SK-N-MC (cell line): ENCODE measurements at regions not wholly inside any gene's neighbourhood (a gene's known extent, or its start where the extent isn't known, plus 50 kb on each side); places are given as distances from the start of the nearest gene placed in this dataset.
"Not testable (repeated sequence)": the region's sequence is repeated elsewhere in the genome, so short reads cannot be mapped to it uniquely, and the experiment has no call there.

Experiments used
- DNase-seq: peaks from one replicate; pipeline ENCODE4 v3.0.0-alpha.2; 2011; ENCODE audit warnings: low read depth, low spot score
- H3K27ac ChIP-seq: fragments of 200-600 bp; sonication (generic); 2 replicates; pipeline ENCODE4 v1.5.1; 2016; ENCODE audit warnings: mixed run types
- H3K36me3 ChIP-seq: fragments of 200-600 bp; sonication (generic); 2 replicates; pipeline ENCODE4 v1.6.1; 2017; ENCODE audit warnings: antibody characterized with exemption, low read length, mixed read lengths; ENCODE audit not compliant: insufficient read depth
- H3K4me3 ChIP-seq: fragments of 200-600 bp; sonication (generic); 2 replicates; pipeline ENCODE4 v1.5.1; 2016
- H3K9ac ChIP-seq: fragments of 200-600 bp; sonication (generic); 2 replicates; pipeline ENCODE4 v1.8.0; 2017; ENCODE audit warnings: mixed run types, mixed read lengths; ENCODE audit not compliant: insufficient read length
- H3K9me3 ChIP-seq: fragments of 200-600 bp; sonication (generic); 2 replicates; pipeline ENCODE4 v1.6.1; 2017; ENCODE audit warnings: low read depth, mild to moderate bottlenecking, antibody characterized with exemption, low read length, moderate library complexity, mixed read lengths
- EZH2 ChIP-seq: fragments of 200-600 bp; sonication (generic); IDR thresholded peaks from one replicate; pipeline ENCODE4 v1.6.1; 2017; ENCODE audit warnings: antibody characterized with exemption
- FOXP2 ChIP-seq: optimal IDR thresholded peaks from 2 replicates; pipeline ENCODE3; 2011; ENCODE audit warnings: mild to moderate bottlenecking, moderate library complexity; ENCODE audit not compliant: insufficient read depth; ENCODE audit errors: extremely low read length, control extremely low read depth
- POLR2AphosphoS5 ChIP-seq: IDR thresholded peaks from 2 replicates; pipeline ENCODE4 v1.6.1; 2012; ENCODE audit warnings: mild to moderate bottlenecking, low read depth, low read length, borderline replicate concordance

GRCh38 chr19:31531326-31531725 lies 182.1 kb upstream of the TSHZ3 start:
- Histone ChIP-seq H3K4me3 (no peak overlapping the region), H3K9me3 (peaks cover under 1% of the 10 kb centered on the region; the same call in 1 of the 2 replicates), H3K27ac (no peak overlapping the region), H3K36me3 (no peaks in the 10 kb centered on the region), H3K9ac (no peak overlapping the region)
- TF ChIP-seq FOXP2 (no peak), EZH2 (no peak), POLR2AphosphoS5 (no peak)
- no peak for DNase-seq

DNA sequence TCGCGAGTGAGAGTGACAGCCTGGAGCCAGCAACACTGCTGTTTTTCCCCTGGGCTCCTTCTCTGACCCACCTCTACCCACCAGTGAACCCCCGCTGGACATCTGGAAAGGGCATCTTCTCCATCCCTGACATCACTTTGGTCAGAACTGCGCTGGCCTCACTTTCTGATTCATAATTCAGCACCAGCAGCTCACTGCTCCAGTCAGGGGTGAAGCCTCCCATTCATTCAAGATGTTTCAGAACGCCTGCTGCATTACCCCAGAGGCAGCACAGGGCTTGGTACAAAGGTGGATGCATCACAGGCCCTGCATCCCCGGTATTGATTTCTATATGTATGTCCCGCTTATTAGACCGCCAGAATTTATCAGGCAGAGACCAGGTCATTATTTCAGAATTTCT lies 182.8 kb upstream of the TSHZ3 start:
- Histone ChIP-seq H3K4me3 (no peak overlapping the region), H3K9ac (no peak overlapping the region), H3K36me3 (no peaks in the 10 kb centered on the region), H3K9me3 (no peaks in the 10 kb centered on the region), H3K27ac (no peak overlapping the region)
- no peak for DNase-seq
- TF ChIP-seq FOXP2 (no peak), POLR2AphosphoS5 (no peak), EZH2 (no peak)

DNA sequence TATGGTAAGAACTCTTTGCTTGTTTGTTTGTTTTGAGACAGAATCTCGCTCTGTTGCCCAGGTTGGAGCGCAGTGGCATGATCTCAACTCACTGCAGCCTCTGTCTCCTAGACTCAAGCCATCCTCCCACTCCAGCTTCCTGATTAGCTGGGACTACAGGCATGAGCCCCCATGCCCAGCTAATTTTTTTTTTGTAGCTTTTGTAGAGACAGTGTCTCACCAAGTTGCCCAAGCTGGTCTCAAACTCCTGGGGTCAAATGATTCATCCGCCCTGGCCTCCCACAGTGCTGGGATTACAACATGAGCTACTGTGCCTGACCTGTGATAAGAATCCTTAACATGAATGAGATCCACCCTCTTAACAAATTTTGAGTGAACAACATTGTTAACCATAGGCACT lies 183.9 kb upstream of the TSHZ3 start:
- no peak overlapping the region for H3K9ac ChIP-seq
- TF ChIP-seq POLR2AphosphoS5 (no peak), EZH2 (no peak), FOXP2 (no peak)
- H3K4me3 ChIP-seq, result no peak overlapping the region
- H3K9me3 ChIP-seq, result no peaks in the 10 kb centered on the region
- no peak overlapping the region for H3K27ac ChIP-seq
- H3K36me3 ChIP-seq, result no peaks in the 10 kb centered on the region
- DNase-seq, result no peak

GRCh38 chr19:31534231-31534630 lies 185.0 kb upstream of the TSHZ3 start:
- Histone ChIP-seq H3K9ac (no peak overlapping the region), H3K27ac (no peak overlapping the region), H3K36me3 (no peaks in the 10 kb centered on the region), H3K4me3 (no peak overlapping the region), H3K9me3 (no peaks in the 10 kb centered on the region)
- TF ChIP-seq FOXP2, result no peak
- TF ChIP-seq POLR2AphosphoS5, result no peak
- no peak for TF ChIP-seq EZH2
- no peak for DNase-seq

DNA sequence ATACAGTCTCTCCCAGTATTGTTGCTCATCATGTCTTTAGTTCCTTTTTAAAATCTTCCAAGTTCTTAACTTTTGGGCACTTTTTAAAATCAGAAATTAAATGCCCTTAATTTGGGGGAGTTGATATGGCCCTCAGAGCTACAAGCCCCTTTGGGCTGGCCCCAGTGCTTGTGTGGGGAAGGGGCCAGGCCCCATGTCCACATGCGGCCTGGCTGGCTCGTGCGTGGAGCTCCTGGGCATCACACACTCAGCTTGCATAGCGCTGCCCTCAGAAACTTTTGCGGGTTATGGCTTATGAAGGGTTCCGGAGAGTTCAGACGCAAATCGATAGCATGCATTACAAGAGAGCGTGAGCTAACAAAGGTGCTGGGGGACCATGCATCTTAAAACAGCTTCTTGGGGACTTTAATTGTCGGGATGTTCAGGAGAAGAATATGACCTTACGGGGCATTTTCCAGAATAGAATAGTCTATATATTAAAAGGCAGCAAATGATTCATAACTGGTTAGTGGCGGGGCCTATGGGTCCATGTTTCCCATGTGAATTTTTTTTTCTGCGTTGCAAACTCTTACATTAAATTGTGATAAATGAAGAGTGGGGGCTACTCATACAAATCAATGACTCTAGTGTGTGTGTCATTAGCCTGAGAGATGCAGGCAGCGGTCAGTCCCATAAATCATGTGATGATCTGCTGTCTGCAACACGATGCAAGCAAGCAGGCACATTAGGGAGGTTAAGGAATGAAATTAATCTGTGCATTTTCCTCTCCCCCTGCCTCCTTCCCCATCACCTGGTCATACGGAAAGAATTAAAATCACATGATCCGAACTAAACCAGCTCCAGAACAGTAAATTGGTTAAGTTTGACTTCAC lies 185.8 kb upstream of the TSHZ3 start:
- no peaks in the 10 kb centered on the region for H3K36me3 ChIP-seq
- H3K9me3 ChIP-seq, result no peaks in the 10 kb centered on the region
- H3K4me3 ChIP-seq, result no peak overlapping the region
- H3K27ac ChIP-seq, result no peak overlapping the region
- H3K9ac ChIP-seq, result no peak overlapping the region
- no peak for TF ChIP-seq POLR2AphosphoS5
- no peak for TF ChIP-seq FOXP2
- no peak for TF ChIP-seq EZH2
- no peak for DNase-seq

DNA sequence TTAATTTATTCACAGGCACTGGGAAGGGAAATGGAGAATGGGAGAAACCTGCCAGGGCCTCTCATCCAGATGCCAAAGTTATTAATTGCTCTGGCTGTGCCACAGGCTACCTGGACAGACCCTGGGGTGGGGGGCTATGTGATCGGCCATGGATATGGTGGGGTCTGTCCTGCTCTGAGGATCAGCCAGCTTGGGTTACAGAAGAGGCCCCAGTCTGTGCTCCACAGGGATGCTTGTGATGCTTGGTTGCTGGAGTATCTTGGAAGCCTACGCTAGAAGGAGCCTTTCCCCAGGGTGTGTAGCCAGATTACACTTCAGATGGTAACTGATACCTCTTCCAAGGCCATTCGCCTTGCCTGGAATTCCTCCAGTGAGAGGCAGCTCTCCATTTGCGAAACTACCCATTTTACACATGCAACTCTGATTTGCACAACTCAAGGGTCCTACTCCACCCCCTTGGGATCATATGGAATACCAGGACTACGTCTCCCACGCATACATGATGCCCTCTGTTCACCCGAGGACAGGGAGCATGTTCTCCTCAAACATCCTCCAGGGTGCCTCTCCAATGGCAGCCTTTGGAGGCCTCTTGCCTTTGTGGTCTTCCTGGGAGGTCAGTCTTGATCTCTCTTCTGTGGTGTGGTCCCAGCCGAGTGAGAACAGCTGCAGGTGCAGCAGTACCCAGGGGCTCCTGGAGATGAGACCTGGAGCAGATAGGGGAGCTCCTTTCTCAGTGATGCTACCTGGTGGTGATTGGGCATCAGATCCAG lies 186.6 kb upstream of the TSHZ3 start:
- H3K36me3 ChIP-seq, result no peaks in the 10 kb centered on the region
- no peak for DNase-seq
- H3K9ac ChIP-seq, result no peak overlapping the region
- no peak overlapping the region for H3K27ac ChIP-seq
- H3K9me3 ChIP-seq, result no peaks in the 10 kb centered on the region
- no peak for TF ChIP-seq POLR2AphosphoS5
- no peak for TF ChIP-seq FOXP2
- TF ChIP-seq EZH2, result no peak
- no peak overlapping the region for H3K4me3 ChIP-seq

DNA sequence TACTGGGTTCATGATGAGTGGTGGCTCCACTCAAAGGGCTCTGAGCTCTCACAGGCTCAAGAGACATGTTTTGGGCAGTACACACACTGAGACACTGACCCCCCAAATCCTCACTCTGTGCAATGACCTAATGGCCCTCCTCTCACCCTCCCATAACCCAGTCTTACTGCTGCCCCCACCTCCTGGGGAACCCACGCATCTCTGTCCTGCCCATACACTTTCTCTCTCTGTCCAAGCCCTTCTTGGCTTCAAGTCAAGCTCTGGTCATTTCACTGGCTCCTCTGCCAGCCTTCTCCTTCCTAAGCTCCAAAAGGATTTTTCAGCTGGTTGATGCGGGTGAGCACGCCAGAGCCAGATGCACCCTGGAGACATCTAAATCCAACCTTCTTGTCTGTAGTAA lies 187.9 kb upstream of the TSHZ3 start:
- Histone ChIP-seq H3K9ac (no peak overlapping the region), H3K36me3 (no peaks in the 10 kb centered on the region), H3K9me3 (no peaks in the 10 kb centered on the region), H3K4me3 (no peak overlapping the region), H3K27ac (no peak overlapping the region)
- no peak for DNase-seq
- TF ChIP-seq FOXP2 (no peak), EZH2 (no peak), POLR2AphosphoS5 (no peak)

DNA sequence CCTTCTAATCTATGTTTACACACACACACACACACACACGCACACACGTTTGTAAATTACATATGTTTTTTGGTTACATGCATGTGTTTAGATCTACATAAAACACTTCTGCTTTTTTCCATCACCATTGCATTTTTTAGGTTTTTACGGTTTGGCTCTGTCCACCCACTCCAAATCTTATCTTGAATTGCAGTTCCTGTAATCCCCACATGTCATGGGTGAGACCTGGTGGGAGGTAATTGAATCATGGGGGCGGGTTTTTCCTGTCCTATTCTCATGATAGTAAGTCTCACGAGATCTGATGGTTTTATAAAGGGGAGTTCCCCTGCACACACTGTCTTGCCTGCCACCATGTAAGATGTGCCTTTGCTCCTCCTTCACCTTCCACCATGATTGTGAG lies 188.7 kb upstream of the TSHZ3 start:
- not testable (repeated sequence) for DNase-seq

More for the DNA sequence above, 188.7 kb upstream of the TSHZ3 start:
- H3K4me3 ChIP-seq, H3K36me3 ChIP-seq, H3K27ac ChIP-seq, H3K9me3 ChIP-seq, H3K9ac ChIP-seq: not testable (repeated sequence)
